ENCODE measurements at regions not wholly inside any gene's neighbourhood (a gene's known extent, or its start where the extent isn't known, plus 50 kb on each side); places are given as distances from the start of the nearest gene placed in this dataset.

DNA sequence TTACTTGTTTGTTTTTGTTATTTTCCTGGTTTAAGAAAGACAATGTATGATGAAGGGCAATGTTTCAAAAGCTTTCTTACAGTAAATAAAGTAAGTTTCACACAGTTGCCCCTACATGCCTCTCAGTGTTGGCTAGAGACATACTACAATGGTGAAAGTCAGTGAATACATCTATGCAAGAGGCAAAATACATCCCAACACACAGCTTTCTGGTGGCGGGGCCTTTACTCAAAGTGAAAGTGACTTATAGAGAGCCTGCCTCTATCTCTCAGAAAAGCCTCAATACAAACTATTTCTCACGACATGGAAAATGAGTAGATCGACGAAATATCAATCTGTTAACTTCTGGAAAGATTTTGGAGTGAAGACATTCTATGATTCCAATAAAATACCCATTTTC, 122.3 kb downstream of the SLC30A10 start (continued):
- TF ChIP-seq, protein P1, sequence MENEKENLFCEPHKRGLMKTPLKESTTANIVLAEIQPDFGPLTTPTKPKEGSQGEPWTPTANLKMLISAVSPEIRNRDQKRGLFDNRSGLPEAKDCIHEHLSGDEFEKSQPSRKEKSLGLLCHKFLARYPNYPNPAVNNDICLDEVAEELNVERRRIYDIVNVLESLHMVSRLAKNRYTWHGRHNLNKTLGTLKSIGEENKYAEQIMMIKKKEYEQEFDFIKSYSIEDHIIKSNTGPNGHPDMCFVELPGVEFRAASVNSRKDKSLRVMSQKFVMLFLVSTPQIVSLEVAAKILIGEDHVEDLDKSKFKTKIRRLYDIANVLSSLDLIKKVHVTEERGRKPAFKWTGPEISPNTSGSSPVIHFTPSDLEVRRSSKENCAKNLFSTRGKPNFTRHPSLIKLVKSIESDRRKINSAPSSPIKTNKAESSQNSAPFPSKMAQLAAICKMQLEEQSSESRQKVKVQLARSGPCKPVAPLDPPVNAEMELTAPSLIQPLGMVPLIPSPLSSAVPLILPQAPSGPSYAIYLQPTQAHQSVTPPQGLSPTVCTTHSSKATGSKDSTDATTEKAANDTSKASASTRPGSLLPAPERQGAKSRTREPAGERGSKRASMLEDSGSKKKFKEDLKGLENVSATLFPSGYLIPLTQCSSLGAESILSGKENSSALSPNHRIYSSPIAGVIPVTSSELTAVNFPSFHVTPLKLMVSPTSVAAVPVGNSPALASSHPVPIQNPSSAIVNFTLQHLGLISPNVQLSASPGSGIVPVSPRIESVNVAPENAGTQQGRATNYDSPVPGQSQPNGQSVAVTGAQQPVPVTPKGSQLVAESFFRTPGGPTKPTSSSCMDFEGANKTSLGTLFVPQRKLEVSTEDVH (IDR thresholded peaks at IDR 0.05; ENCODE audit: low read depth, partially characterized antibody), result no peak
- TF ChIP-seq YBX1 (IDR thresholded peaks at IDR 0.05) (no peak), IRF4 (IDR thresholded peaks at IDR 0.05; ENCODE audit: low read depth, low read length) (no peak)

DNA sequence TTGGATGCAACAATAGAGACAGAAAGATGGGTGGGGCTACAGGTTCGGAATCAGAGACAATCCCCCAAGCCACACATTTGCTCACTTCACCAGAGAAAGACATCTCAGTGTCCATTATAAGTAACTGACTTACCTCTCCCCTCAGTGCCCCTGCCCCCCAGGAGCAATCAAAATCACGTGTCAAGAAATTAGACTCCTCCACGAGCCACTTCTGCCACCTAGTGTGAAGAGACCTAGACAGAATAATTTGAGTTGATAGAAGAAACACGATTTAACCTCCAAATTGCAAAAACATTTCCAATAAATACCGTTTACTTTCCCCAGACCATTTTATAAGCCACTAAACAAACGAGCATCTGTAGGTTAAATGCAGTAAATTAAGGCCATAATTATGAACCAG, 123.2 kb downstream of the SLC30A10 start:
- in situ Hi-C loops (cut with MboI), result no loop called here
- DNase-seq (ENCODE audit: low read depth, low spot score) (no peak), FAIRE-seq (no peak), ATAC-seq (no peak)
- RAD21 ChIA-PET (ENCODE audit: unreplicated experiment), result no interaction called here
- WGBS (ENCODE audit: insufficient coverage, insufficient replicate concordance, low lambda C conversion rate, missing lambda C conversion rate), result 5% methylated on average over 6 of the region's 6 CpGs
- Histone ChIP-seq H3K27me3 (replicated peaks in 1 of 2; ENCODE audit: control insufficient read depth in 2 of 2, insufficient read depth in 2 of 2, low read length in 1 of 2) (no peaks in the 10 kb centered on the region; a peak in 1 of 4 replicates), H4K20me1 (ENCODE audit: control insufficient read depth, insufficient read depth) (no peaks in the 10 kb centered on the region), H3K4me3 (no peak overlapping the region), H3K4me1 (ENCODE audit: control insufficient read depth, insufficient read depth, low read length) (no peaks in the 10 kb centered on the region), H3K9ac (ENCODE audit: control insufficient read depth, insufficient read depth, low read length) (no peak overlapping the region), H2AFZ (ENCODE audit: control insufficient read depth, low read depth, low read length) (no peak overlapping the region), H3K36me3 (ENCODE audit: control insufficient read depth in 2 of 2, insufficient read depth in 2 of 2, low read length in 1 of 2) (no peaks in the 10 kb centered on the region), H3K4me2 (ENCODE audit: control insufficient read depth, insufficient read depth) (no peak overlapping the region), H3K9me3 (replicated peaks; ENCODE audit: control insufficient read depth, insufficient read depth, low read length) (no peaks in the 10 kb centered on the region), H3K27ac (ENCODE audit: control insufficient read depth, insufficient read depth) (no peak overlapping the region), H3K79me2 (ENCODE audit: control insufficient read depth, insufficient read depth, low read length) (no peaks in the 10 kb centered on the region)
- no peak for TF ChIP-seq PAX5 (IDR thresholded peaks at IDR 0.05; ENCODE audit: borderline replicate concordance, low read depth, low read length)
- TF ChIP-seq, protein P2, sequence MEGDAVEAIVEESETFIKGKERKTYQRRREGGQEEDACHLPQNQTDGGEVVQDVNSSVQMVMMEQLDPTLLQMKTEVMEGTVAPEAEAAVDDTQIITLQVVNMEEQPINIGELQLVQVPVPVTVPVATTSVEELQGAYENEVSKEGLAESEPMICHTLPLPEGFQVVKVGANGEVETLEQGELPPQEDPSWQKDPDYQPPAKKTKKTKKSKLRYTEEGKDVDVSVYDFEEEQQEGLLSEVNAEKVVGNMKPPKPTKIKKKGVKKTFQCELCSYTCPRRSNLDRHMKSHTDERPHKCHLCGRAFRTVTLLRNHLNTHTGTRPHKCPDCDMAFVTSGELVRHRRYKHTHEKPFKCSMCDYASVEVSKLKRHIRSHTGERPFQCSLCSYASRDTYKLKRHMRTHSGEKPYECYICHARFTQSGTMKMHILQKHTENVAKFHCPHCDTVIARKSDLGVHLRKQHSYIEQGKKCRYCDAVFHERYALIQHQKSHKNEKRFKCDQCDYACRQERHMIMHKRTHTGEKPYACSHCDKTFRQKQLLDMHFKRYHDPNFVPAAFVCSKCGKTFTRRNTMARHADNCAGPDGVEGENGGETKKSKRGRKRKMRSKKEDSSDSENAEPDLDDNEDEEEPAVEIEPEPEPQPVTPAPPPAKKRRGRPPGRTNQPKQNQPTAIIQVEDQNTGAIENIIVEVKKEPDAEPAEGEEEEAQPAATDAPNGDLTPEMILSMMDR (IDR thresholded peaks at IDR 0.05 in 2 of 3, conservative IDR thresholded peaks at IDR 0.05 in 1 of 3; ENCODE audit: control insufficient read depth in 2 of 3, extremely low read depth in 1 of 3, insufficient read depth in 1 of 3, low read depth in 3 of 3, low read length in 3 of 3), result 0 out of 6 replicates have a peak, but pooled peaks of 1 of the 3 experiments have one; percentile 4
- BruUV-seq (replicated peaks), result no TSS peak
- intact Hi-C loops (cut with micrococcal nuclease; ENCODE audit: unreplicated experiment), result loop anchor here (10.0 kb wide), 1 partner anchor 390 kb away; no protein-coding TSS in a partner anchor
- CTCF ChIA-PET, result no interaction called here
- POLR2A ChIA-PET, result no interaction called here
- SMC1A ChIA-PET (ENCODE audit: uncharacterized antibody, unreplicated experiment), result no interaction called here

Data from GM12878 (cell line).